GM12892 (cell line): ENCODE measurements at regions not wholly inside any gene's neighbourhood (a gene's known extent, or its start where the extent isn't known, plus 50 kb on each side); places are given as distances from the start of the nearest gene placed in this dataset.

Experiments used
- POLR2A ChIP-seq: IDR thresholded peaks from 2 replicates; pipeline ENCODE4 v1.6.1; 2011; ENCODE audit warnings: low read depth, low read length, control low read depth
- POLR2AphosphoS5 ChIP-seq: IDR thresholded peaks from 2 replicates; pipeline ENCODE4 v1.6.1; 2011; ENCODE audit warnings: low read depth, low read length, control low read depth
- TAF1 ChIP-seq: IDR thresholded peaks from 2 replicates; pipeline ENCODE4 v1.6.1; 2011; ENCODE audit warnings: low read depth, mild to moderate bottlenecking, control low read depth, low read length, borderline replicate concordance

DNA sequence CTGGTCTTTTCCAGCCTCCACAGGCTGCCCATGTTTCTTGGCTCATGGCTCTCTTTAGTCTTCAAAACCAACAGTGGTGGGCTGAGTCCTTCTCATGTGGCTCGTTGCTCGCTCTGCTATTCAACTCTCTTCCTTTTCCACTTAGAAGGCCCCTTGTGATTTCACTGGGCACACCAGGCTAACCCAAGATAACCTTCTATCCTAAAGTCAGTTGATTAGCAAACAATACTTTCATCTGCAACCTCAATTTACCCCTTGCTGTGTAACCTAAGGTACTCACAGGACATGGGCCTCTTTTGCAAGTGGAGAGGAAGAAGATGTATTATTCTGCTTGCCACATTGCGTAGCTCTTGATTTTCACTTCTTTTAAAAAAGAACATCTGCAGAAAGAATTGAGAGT lies 79.6 kb downstream of the UTRN start:
- TF ChIP-seq TAF1 (no peak), POLR2A (no peak), POLR2AphosphoS5 (no peak)
